CD4-positive, alpha-beta T cell treated with Interleukin-6 for 4 hours (primary cell): ENCODE measurements at regions not wholly inside any gene's neighbourhood (a gene's known extent, or its start where the extent isn't known, plus 50 kb on each side); places are given as distances from the start of the nearest gene placed in this dataset.
"Not testable (repeated sequence)": the region's sequence is repeated elsewhere in the genome, so short reads cannot be mapped to it uniquely, and the experiment has no call there.

Experiments used
- DNase-seq: peaks from one replicate; pipeline ENCODE4 v3.0.0-alpha.2; 2020; ENCODE audit warnings: mixed read lengths

DNA sequence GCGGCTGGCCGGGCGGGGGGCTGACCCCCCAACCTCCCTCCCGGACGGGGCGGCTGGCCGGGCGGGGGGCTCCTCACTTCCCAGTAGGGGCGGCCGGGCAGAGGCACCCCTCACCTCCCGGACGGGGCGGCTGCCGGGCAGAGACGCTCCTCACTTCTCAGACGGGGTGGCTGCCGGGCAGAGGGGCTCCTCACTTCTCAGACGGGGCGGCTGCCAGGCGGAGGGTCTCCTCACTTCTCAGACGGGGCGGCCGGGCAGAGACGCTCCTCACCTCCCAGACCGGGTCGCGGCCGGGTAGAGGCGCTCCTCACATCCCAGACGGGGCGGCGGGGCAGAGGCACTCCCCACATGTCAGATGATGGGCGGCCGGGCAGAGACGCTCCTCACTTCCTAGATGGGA, 112.6 kb upstream of the FAM174B start:
- not testable (repeated sequence) for DNase-seq

DNA sequence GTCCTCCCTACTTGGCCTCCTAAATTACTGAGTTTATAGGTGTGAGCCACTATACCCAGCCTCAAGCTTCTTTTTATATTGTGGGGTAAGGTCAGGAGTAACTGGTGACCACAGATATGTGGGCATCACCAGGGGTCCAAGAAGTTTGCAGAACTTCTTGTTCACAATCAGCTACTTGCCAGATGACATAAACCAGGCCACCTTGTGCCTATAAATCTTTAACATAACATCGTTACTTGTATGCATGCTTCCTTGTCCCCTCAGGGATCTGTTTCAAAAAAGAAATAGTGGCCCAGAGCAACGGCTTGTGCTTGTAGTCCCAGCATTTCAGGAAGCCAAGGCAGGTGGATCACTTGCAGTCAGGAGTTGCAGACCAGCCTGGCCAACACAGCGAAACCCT, 115.1 kb upstream of the FAM174B start:
- DNase-seq: no peak

DNA sequence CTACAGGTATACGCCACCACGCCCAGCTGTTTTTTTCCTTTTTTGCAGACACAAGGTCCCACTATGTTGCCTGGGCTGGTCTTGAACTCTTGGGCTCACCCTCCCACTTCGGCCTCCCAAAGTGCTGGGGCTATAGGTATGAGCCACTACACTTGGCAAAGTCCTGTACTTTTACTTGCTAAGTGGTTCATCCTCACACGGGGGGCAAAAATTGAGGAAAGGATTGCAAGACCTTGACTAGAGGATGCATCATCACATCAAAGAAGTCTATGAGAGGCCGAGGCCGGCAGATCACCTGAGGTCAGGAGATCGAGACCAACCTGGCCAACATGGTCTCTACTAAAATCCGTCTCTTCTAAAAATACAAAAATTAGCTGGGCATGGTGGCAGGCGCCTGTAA, 116.5 kb upstream of the FAM174B start:
- DNase-seq: no peak

GRCh38 chr15:92772626-92773244, 117.2 kb upstream of the FAM174B start:
- no peak for DNase-seq

DNA sequence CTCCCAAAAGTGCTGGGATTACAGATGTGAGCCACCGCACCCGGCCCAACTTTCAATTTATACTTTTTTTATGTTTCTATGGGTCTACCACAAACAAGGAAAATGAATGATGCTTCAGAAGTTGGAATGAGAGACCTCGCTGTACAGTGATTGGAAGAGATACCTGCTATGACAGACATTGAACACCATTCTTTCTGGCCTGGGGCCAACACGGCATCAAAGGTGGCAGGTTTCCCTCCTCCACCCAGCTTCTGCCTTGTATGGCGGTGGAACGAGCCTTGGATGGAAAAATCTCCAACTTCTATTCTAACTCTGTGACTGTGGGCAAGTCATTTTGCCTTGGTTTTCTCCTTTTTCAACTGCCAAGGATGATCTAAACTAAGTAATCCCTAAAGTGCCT, 117.8 kb upstream of the FAM174B start:
- no peak for DNase-seq

DNA sequence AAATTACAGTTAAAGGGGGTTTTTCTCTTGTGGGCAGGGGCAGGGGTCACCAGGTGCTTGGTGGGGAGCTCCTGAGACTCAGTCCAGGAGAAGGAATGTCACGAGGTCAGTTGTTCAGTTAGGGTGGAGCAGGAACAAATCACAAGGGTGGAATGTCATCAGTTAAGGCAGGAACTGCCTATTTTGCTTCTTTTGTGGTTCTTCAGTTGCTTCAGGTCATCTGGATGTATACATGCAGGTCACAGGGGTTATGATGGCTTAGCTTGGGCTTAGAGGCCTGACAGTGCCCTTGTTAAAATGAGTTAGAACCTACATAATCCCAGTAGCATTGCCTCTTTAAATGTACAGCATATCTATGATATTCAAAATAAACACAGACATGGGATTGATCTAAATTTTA, 120.2 kb upstream of the CHD2 start:
- no peak for DNase-seq

DNA sequence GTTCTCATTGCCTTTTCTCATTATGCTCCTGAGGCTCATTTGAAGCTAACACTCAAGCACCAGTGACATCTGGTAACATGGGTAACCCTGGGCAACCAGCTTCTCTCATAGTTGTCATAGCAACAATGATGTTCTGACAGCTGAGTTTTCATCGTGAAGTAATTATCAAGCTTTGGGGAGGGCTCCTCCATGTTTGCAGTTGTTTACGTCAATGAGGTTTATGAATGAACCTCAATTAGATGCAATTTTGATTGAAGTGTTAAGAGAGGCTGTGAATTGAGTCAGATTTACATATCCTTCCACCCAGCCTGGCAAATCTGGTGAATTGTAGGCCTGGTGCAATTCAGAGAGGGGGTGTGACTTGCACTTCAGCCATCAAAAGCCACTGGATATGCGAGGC, 119.3 kb upstream of the CHD2 start:
- DNase-seq: no peak

GRCh38 chr15:92781925-92782453, 118.1 kb upstream of the CHD2 start:
- DNase-seq: no peak

DNA sequence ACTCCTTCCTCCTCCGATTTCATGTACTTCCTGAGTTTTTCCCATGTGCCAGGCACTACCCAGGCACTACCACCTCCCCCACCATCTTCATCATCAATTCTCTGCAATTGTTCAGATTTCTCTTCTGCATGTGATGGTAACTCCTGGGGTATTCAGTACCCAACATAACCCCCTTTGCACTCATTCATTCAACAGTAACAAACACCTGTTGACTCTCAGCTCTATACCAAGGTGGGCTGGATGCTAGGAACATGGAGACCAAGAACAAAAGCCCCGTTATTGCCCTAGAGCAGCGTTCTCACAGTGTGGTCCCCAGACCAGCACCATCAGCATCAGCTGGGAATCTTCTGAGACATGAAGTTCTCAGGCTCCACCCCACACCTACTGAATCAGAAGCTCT, 113.0 kb upstream of the CHD2 start:
- no peak for DNase-seq

DNA sequence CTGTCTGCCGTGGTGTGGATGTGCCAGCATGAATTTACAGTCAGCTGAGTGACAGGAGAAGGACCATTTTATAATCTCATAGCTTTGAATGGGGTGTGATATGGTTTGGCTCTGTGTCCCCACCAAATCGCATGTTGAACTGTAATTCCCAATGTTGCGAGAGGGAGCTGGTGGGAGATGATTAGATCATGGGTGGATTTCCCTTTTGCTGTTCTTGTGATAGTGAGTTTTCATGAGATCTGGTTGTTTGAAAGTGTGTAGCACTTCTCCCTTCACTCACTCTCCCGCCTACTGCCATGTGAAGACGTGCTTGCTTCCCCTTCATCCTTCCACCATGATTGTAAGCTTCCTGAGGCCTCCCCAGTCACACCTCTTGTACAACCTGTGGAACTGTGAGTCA, 111.9 kb upstream of the CHD2 start:
- DNase-seq: no peak

- DNase-seq: not testable (repeated sequence)
Observed at GRCh38 chr15:92788793-92789192, 111.3 kb upstream of the CHD2 start.

- no peak for DNase-seq
Observed at GRCh38 chr15:92796161-92796611, 103.9 kb upstream of the CHD2 start.

- DNase-seq: peak; percentile 51
Observed at GRCh38 chr15:92797168-92798052, 102.7 kb upstream of the CHD2 start.

GRCh38 chr15:92800013-92800412, 100.1 kb upstream of the CHD2 start:
- DNase-seq: no peak

GRCh38 chr15:92800416-92801055, 99.6 kb upstream of the CHD2 start:
- DNase-seq: not testable (repeated sequence)

- DNase-seq: not testable (repeated sequence)
Observed at GRCh38 chr15:92801056-92801773, 98.9 kb upstream of the CHD2 start.

- DNase-seq: no peak
Observed at GRCh38 chr15:92801774-92802464, 98.2 kb upstream of the CHD2 start.

DNA sequence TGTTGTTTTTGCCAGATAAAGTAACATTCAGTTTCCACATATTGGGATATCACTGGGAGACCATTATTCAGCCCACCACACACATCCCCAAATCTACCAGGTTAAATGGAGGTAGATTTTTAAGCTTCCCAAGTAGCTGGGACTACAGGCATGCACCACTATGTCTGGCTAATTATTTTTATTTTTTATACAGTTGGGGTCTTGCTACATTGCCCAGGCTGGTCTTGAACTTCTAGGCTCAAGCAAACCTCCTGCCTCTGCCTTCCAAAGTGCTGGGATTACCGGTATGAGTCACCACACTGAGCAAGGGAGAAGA, 96.6 kb upstream of the CHD2 start:
- no peak for DNase-seq

GRCh38 chr15:92803852-92804609, 96.1 kb upstream of the CHD2 start:
- peak; percentile 77 for DNase-seq

- DNase-seq: not testable (repeated sequence)
Observed at GRCh38 chr15:92804610-92804936, 95.6 kb upstream of the CHD2 start.

DNA sequence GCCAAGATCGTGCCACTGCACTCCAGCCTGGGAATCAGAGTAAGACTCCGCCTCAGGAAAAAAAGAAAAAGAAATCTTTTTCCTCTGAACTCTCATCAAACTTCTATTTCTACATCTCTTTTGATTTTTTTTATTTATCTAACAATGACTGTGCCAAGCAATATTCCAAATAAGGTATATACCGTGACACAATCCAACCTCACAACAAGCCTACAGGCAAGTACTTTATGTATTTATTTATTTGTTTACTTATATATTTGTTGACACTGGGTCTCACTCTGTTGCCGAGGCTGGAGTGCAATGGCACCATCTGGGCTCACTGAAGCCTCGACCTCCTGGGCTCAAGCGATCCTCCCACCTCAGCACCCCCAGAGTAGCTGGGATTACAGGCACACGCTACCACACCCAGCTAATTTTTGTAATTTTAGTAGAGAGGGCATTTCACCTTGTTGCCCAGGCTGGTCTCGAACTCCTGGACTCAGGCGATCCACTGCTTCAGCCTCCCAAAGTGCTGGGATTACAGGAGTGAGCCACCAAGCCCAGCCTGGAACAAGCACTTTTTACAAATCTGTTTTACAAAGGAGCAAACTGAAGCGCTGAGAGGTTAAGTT, 94.9 kb upstream of the CHD2 start:
- DNase-seq: no peak
